Spleen (tissue), 11 donors: ENCODE measurements at regions not wholly inside any gene's neighbourhood (a gene's known extent, or its start where the extent isn't known, plus 50 kb on each side); places are given as distances from the start of the nearest gene placed in this dataset.

Experiments used
- DNase-seq: peaks from one replicate; pipeline ENCODE4 v3.0.0-alpha.2; 2020
- H3K27ac ChIP-seq, 8 donors: fragments of 200-600 bp; sonication (generic) in 7 of 8; 1 replicate in 4 of 8; 2 replicates in 4 of 8; pipeline versions ENCODE4 v1.5.0 to v1.8.0; 2016 to 2021; ENCODE audit warnings: inconsistent platforms in 4 of 8, mild to moderate bottlenecking in 4 of 8, moderate library complexity in 1 of 8
- H3K27me3 ChIP-seq, 7 donors: fragments of 200-600 bp; sonication (generic) in 6 of 7; replicated peaks in 1 of 7; 1 replicate in 4 of 7; 2 replicates in 3 of 7; pipeline versions ENCODE4 v1.5.0 to v1.8.0; 2016 to 2021; ENCODE audit warnings: inconsistent platforms in 3 of 7, mild to moderate bottlenecking in 1 of 7
- H3K36me3 ChIP-seq, 6 donors: fragments of 200-600 bp; sonication (generic) in 5 of 6; 1 replicate in 4 of 6; 2 replicates in 2 of 6; pipeline versions ENCODE4 v1.5.0 to v1.8.0; 2016 to 2021; ENCODE audit warnings: inconsistent platforms in 2 of 6
- H3K4me1 ChIP-seq, 6 donors: fragments of 200-600 bp; sonication (generic) in 5 of 6; 1 replicate in 3 of 6; 2 replicates in 3 of 6; pipeline versions ENCODE4 v1.5.0 to v1.8.0; 2016 to 2021; ENCODE audit warnings: inconsistent platforms in 3 of 6
- H3K4me3 ChIP-seq, 8 donors: fragments of 200-600 bp; sonication (generic) in 7 of 8; 1 replicate in 4 of 8; 2 replicates in 4 of 8; pipeline versions ENCODE4 v1.5.0 to v1.8.0; 2016 to 2021; ENCODE audit warnings: inconsistent platforms in 4 of 8, mild to moderate bottlenecking in 4 of 8, moderate library complexity in 2 of 8
- H3K9me3 ChIP-seq, 8 donors: fragments of 200-600 bp; sonication (generic) in 7 of 8; 1 replicate in 4 of 8; 2 replicates in 4 of 8; pipeline versions ENCODE4 v1.5.0 to v1.8.0; 2016 to 2021; ENCODE audit warnings: inconsistent platforms in 4 of 8
- CTCF ChIP-seq, 11 experiments: fragments of 200-600 bp in 7 of 11; fragments of 450-650 bp in 4 of 11; sonication (generic) in 4 of 11; IDR thresholded peaks in 8 of 11; conservative IDR thresholded peaks in 3 of 11; 1 replicate in 7 of 11; 2 replicates in 4 of 11; pipeline versions ENCODE4 v1.4.0 to v1.8.0; 2016 to 2021; ENCODE audit warnings: antibody characterized with exemption in 11 of 11, inconsistent platforms in 4 of 11, mild to moderate bottlenecking in 1 of 11
- POLR2A ChIP-seq, 3 donors: fragments of 450-650 bp; IDR thresholded peaks; one replicate each; pipeline ENCODE4 v1.5.1; 2017; ENCODE audit warnings: antibody characterized with exemption in 3 of 3, mild to moderate bottlenecking in 1 of 3
- POLR2AphosphoS5 ChIP-seq, 3 donors: sonication (generic); formaldehyde crosslinking; IDR thresholded peaks; one replicate each; pipeline ENCODE4 v1.5.1; 2017; ENCODE audit warnings: antibody characterized with exemption in 3 of 3
- whole genome bisulfite sequencing, 5 donors: extraction: QIAGEN DNeasy Blood & Tissue Kit in 3 of 5; methylation state at CpG; one replicate each; pipeline versions ENCODE4 v1.1.5 to v1.1.7; 2013 to 2018; 5-methylcytosine and 5-hydroxymethylcytosine counted together
- intact Hi-C: fragments of 100-400 bp; cut with DNase I; formaldehyde crosslinking; loops from one replicate; pipeline ENCODE4 v1.15.0; 2023; ENCODE audit warnings: low total_unique reads
- donor health status: healthy with polysubstance abuse.
- donor health status: DM: no; HTN: no; CAD: no; lungs with moderate emphysema.
- donor health status: DM: no; HTN: no; CAD: no.
- donor health status: Bipolar disorder and iron deficiency.
- donor health status: healthy.
- donor health status: DM: no; HTN: no; CAD: no.
- donor health status: DM: yes; HTN: yes; CAD: no.

GRCh38 chr18:57925706-57926105 is 118.3 kb upstream of the NEDD4L start:
- H3K27ac ChIP-seq: no peak overlapping the region
- peaks cover 0 to 2% (median 0%) of the 10 kb centered on the region in 6 donors for H3K4me1 ChIP-seq
- 74 to 89% (median 82%) methylated on average over 1 of the region's 1 CpG for WGBS, 5 donors
- no peaks in the 10 kb centered on the region for H3K36me3 ChIP-seq
- no peak overlapping the region for H3K4me3 ChIP-seq
- no peaks in the 10 kb centered on the region for H3K9me3 ChIP-seq
- TF ChIP-seq POLR2AphosphoS5 (IDR thresholded peaks at IDR 0.05): no peak
- no peak for TF ChIP-seq POLR2A (IDR thresholded peaks at IDR 0.05)
- no peak for TF ChIP-seq CTCF (IDR thresholded peaks at IDR 0.05 in 8 of 11, conservative IDR thresholded peaks at IDR 0.05 in 3 of 11)
- no peak for DNase-seq
- intact Hi-C loops: no loop called here
- H3K27me3 ChIP-seq: no peaks in the 10 kb centered on the region

- Histone ChIP-seq H3K27ac (no peak overlapping the region), H3K4me1 (no peaks in the 10 kb centered on the region), H3K4me3 (no peak overlapping the region), H3K36me3 (no peaks in the 10 kb centered on the region), H3K27me3 (no peaks in the 10 kb centered on the region), H3K9me3 (no peaks in the 10 kb centered on the region)
- TF ChIP-seq CTCF (IDR thresholded peaks at IDR 0.05 in 8 of 11, conservative IDR thresholded peaks at IDR 0.05 in 3 of 11): no peak
- TF ChIP-seq POLR2AphosphoS5 (IDR thresholded peaks at IDR 0.05): no peak
- no peak for TF ChIP-seq POLR2A (IDR thresholded peaks at IDR 0.05)
- DNase-seq: no peak
- WGBS, 5 donors: 80 to 96% (median 83%) methylated on average over 5 of the region's 5 CpGs
- intact Hi-C loops: no loop called here
These were observed 120.4 kb upstream of the NEDD4L start for GRCh38 chr18:57923611-57924010.

- no peak for TF ChIP-seq POLR2A (IDR thresholded peaks at IDR 0.05)
- TF ChIP-seq POLR2AphosphoS5 (IDR thresholded peaks at IDR 0.05): no peak
- TF ChIP-seq CTCF (IDR thresholded peaks at IDR 0.05 in 8 of 11, conservative IDR thresholded peaks at IDR 0.05 in 3 of 11): no peak
- 86 to 95% (median 90%) methylated on average over 3 of the region's 3 CpGs for WGBS, 5 donors
These were observed 119.8 kb upstream of the ATP8B1 start for GRCh38 chr18:57922885-57923284.

GRCh38 chr18:57921708-57922107 is 118.6 kb upstream of the ATP8B1 start:
- intact Hi-C loops: no loop called here

More at GRCh38 chr18:57922885-57923284, 119.8 kb upstream of the ATP8B1 start:
- no peaks in the 10 kb centered on the region for H3K4me1 ChIP-seq
- H3K4me3 ChIP-seq: no peak overlapping the region
- no peak for DNase-seq
- no peaks in the 10 kb centered on the region for H3K36me3 ChIP-seq
- H3K27me3 ChIP-seq: no peaks in the 10 kb centered on the region
- intact Hi-C loops: no loop called here
- H3K27ac ChIP-seq: no peak overlapping the region
- H3K9me3 ChIP-seq: no peaks in the 10 kb centered on the region

More at GRCh38 chr18:57921708-57922107, 118.6 kb upstream of the ATP8B1 start:
- no peaks in the 10 kb centered on the region for H3K27me3 ChIP-seq
- H3K36me3 ChIP-seq: no peaks in the 10 kb centered on the region
- H3K27ac ChIP-seq: no peak overlapping the region
- WGBS, 5 donors: 80 to 97% (median 85%) methylated on average over 4 of the region's 4 CpGs
- H3K9me3 ChIP-seq: no peaks in the 10 kb centered on the region
- TF ChIP-seq CTCF (IDR thresholded peaks at IDR 0.05 in 8 of 11, conservative IDR thresholded peaks at IDR 0.05 in 3 of 11): no peak
- TF ChIP-seq POLR2AphosphoS5 (IDR thresholded peaks at IDR 0.05): no peak
- no peak for TF ChIP-seq POLR2A (IDR thresholded peaks at IDR 0.05)
- no peak overlapping the region for H3K4me3 ChIP-seq
- DNase-seq: no peak
- peaks cover 0 to under 1% (median 0%) of the 10 kb centered on the region in 6 donors for H3K4me1 ChIP-seq
